Spleen (tissue), 11 donors: ENCODE measurements at regions not wholly inside any gene's neighbourhood (a gene's known extent, or its start where the extent isn't known, plus 50 kb on each side); places are given as distances from the start of the nearest gene placed in this dataset.

ENCODE experiments used
- DNase-seq: peaks from one replicate; pipeline ENCODE4 v3.0.0-alpha.2; 2020
- H3K27ac ChIP-seq, 8 donors: fragments of 200-600 bp; sonication (generic) in 7 of 8; 1 replicate in 4 of 8; 2 replicates in 4 of 8; pipeline versions ENCODE4 v1.5.0 to v1.8.0; 2016 to 2021; ENCODE audit warnings: inconsistent platforms in 4 of 8, mild to moderate bottlenecking in 4 of 8, moderate library complexity in 1 of 8
- H3K27me3 ChIP-seq, 7 donors: fragments of 200-600 bp; sonication (generic) in 6 of 7; replicated peaks in 1 of 7; 1 replicate in 4 of 7; 2 replicates in 3 of 7; pipeline versions ENCODE4 v1.5.0 to v1.8.0; 2016 to 2021; ENCODE audit warnings: inconsistent platforms in 3 of 7, mild to moderate bottlenecking in 1 of 7
- H3K36me3 ChIP-seq, 6 donors: fragments of 200-600 bp; sonication (generic) in 5 of 6; 1 replicate in 4 of 6; 2 replicates in 2 of 6; pipeline versions ENCODE4 v1.5.0 to v1.8.0; 2016 to 2021; ENCODE audit warnings: inconsistent platforms in 2 of 6
- H3K4me1 ChIP-seq, 6 donors: fragments of 200-600 bp; sonication (generic) in 5 of 6; 1 replicate in 3 of 6; 2 replicates in 3 of 6; pipeline versions ENCODE4 v1.5.0 to v1.8.0; 2016 to 2021; ENCODE audit warnings: inconsistent platforms in 3 of 6
- H3K4me3 ChIP-seq, 8 donors: fragments of 200-600 bp; sonication (generic) in 7 of 8; 1 replicate in 4 of 8; 2 replicates in 4 of 8; pipeline versions ENCODE4 v1.5.0 to v1.8.0; 2016 to 2021; ENCODE audit warnings: inconsistent platforms in 4 of 8, mild to moderate bottlenecking in 4 of 8, moderate library complexity in 2 of 8
- H3K9me3 ChIP-seq, 8 donors: fragments of 200-600 bp; sonication (generic) in 7 of 8; 1 replicate in 4 of 8; 2 replicates in 4 of 8; pipeline versions ENCODE4 v1.5.0 to v1.8.0; 2016 to 2021; ENCODE audit warnings: inconsistent platforms in 4 of 8
- POLR2A ChIP-seq, 3 donors: fragments of 450-650 bp; IDR thresholded peaks; one replicate each; pipeline ENCODE4 v1.5.1; 2017; ENCODE audit warnings: antibody characterized with exemption in 3 of 3, mild to moderate bottlenecking in 1 of 3
- POLR2AphosphoS5 ChIP-seq, 3 donors: sonication (generic); formaldehyde crosslinking; IDR thresholded peaks; one replicate each; pipeline ENCODE4 v1.5.1; 2017; ENCODE audit warnings: antibody characterized with exemption in 3 of 3
- WGBS, 5 donors: extraction: QIAGEN DNeasy Blood & Tissue Kit in 3 of 5; methylation state at CpG; one replicate each; pipeline versions ENCODE4 v1.1.5 to v1.1.7; 2013 to 2018; 5-methylcytosine and 5-hydroxymethylcytosine counted together
- intact Hi-C: fragments of 100-400 bp; cut with DNase I; formaldehyde crosslinking; loops from one replicate; pipeline ENCODE4 v1.15.0; 2023; ENCODE audit warnings: low total_unique reads
- TF ChIP-seq, protein P1 (sequence below), 11 experiments: fragments of 200-600 bp in 7 of 11; fragments of 450-650 bp in 4 of 11; sonication (generic) in 4 of 11; IDR thresholded peaks in 8 of 11; conservative IDR thresholded peaks in 3 of 11; 1 replicate in 7 of 11; 2 replicates in 4 of 11; pipeline versions ENCODE4 v1.4.0 to v1.8.0; 2016 to 2021; ENCODE audit warnings: antibody characterized with exemption in 11 of 11, inconsistent platforms in 4 of 11, mild to moderate bottlenecking in 1 of 11
- donor health status: healthy with polysubstance abuse.
- donor health status: DM: no; HTN: no; CAD: no; lungs with moderate emphysema.
- donor health status: DM: no; HTN: no; CAD: no.
- donor health status: Bipolar disorder and iron deficiency.
- donor health status: healthy.
- donor health status: DM: no; HTN: no; CAD: no.
- donor health status: DM: yes; HTN: yes; CAD: no.

DNA sequence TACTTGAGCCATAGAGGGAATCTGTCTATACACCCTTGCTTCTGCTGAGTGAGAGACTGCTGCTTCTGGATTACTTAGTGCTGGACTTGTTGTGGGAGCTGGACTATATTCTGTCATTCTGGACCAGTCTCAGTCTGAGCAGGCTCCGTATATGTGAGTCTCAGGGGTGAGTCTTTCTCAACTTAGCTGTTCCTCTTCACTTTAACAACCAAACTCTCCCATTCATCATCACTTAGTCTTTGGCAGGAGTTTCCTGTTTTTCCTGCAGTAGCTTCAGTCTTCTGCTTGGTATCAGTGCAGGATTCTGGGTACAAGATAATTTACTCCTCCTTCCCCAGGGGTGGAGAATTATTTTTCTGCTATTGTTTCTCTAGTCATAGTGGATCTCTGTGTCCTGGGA lies 779.5 kb downstream of the METTL15 start:
- intact Hi-C loops = no loop called here
- Histone ChIP-seq H3K27ac (no peak overlapping the region), H3K9me3 (peaks cover 0 to 33% (median 14%) of the 10 kb centered on the region in 8 donors), H3K4me1 (no peaks in the 10 kb centered on the region), H3K4me3 (no peak overlapping the region), H3K27me3 (no peaks in the 10 kb centered on the region), H3K36me3 (no peaks in the 10 kb centered on the region)
- TF ChIP-seq, protein P1, sequence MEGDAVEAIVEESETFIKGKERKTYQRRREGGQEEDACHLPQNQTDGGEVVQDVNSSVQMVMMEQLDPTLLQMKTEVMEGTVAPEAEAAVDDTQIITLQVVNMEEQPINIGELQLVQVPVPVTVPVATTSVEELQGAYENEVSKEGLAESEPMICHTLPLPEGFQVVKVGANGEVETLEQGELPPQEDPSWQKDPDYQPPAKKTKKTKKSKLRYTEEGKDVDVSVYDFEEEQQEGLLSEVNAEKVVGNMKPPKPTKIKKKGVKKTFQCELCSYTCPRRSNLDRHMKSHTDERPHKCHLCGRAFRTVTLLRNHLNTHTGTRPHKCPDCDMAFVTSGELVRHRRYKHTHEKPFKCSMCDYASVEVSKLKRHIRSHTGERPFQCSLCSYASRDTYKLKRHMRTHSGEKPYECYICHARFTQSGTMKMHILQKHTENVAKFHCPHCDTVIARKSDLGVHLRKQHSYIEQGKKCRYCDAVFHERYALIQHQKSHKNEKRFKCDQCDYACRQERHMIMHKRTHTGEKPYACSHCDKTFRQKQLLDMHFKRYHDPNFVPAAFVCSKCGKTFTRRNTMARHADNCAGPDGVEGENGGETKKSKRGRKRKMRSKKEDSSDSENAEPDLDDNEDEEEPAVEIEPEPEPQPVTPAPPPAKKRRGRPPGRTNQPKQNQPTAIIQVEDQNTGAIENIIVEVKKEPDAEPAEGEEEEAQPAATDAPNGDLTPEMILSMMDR (IDR thresholded peaks at IDR 0.05 in 8 of 11, conservative IDR thresholded peaks at IDR 0.05 in 3 of 11) = no peak
- no peak for TF ChIP-seq POLR2AphosphoS5 (IDR thresholded peaks at IDR 0.05)
- no peak for TF ChIP-seq POLR2A (IDR thresholded peaks at IDR 0.05)
- no peak for DNase-seq
- 15 to 37% (median 27%) methylated on average over 1 of the region's 1 CpG for WGBS, 5 donors

DNA sequence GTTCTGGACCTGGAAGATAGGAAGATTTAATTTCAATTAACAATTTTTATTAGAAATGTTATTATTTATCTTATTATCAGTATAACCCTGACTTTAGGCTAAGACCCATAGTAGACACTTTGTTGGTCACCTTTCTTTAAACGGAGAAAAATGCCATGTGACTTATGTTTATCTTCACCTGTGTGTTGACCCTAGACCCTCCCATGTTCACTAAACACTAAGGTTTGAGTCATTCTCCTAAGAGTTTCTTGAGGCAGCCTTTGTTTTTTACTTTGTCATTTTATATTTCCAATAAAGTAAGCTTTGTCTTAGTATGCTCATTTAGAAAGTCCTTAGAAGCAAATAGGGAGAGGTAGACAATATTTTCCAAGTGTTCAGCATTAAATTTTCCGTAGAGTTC lies 771.7 kb downstream of the METTL15 start:
- no peaks in the 10 kb centered on the region for H3K27me3 ChIP-seq
- intact Hi-C loops = no loop called here
- no peak overlapping the region for H3K4me3 ChIP-seq
- peaks cover 0 to 11% (median 1%) of the 10 kb centered on the region in 8 donors for H3K9me3 ChIP-seq
- TF ChIP-seq POLR2A (IDR thresholded peaks at IDR 0.05) = no peak
- TF ChIP-seq, protein P1 (IDR thresholded peaks at IDR 0.05 in 8 of 11, conservative IDR thresholded peaks at IDR 0.05 in 3 of 11) = no peak
- TF ChIP-seq POLR2AphosphoS5 (IDR thresholded peaks at IDR 0.05) = no peak
- no peaks in the 10 kb centered on the region for H3K4me1 ChIP-seq
- 85 to 94% (median 87%) methylated on average over 2 of the region's 2 CpGs for WGBS, 5 donors
- no peak overlapping the region for H3K27ac ChIP-seq
- no peak for DNase-seq
- H3K36me3 ChIP-seq = no peaks in the 10 kb centered on the region

DNA sequence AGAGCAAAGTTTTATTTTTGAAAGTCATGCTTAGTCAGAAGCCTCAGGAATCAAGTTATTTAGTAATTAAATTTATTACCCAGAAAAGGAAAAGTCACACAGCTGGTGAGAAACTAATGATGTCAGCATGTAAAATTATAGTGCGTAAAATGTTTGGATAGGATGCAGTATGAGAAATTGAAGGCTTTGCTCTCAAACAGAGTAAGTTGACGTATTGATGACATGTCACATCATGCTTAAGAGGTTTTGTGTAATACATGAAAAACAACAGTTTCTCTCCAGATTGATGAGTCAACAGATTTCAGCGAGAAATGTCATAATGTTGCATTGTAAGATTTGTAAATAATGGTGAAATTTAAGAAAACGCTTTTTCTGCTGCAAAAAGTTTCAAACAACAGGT lies 769.8 kb downstream of the METTL15 start:
- H3K9me3 ChIP-seq = peaks cover 0 to 9% (median 2%) of the 10 kb centered on the region in 8 donors
- WGBS, 5 donors = 82 to 91% (median 85%) methylated on average over 4 of the region's 4 CpGs
- no peak overlapping the region for H3K4me3 ChIP-seq
- H3K36me3 ChIP-seq = no peaks in the 10 kb centered on the region
- H3K27me3 ChIP-seq = no peaks in the 10 kb centered on the region
- no peaks in the 10 kb centered on the region for H3K4me1 ChIP-seq
- H3K27ac ChIP-seq = no peak overlapping the region
- no peak for DNase-seq
- TF ChIP-seq POLR2AphosphoS5 (IDR thresholded peaks at IDR 0.05) (no peak), POLR2A (IDR thresholded peaks at IDR 0.05) (no peak)
- TF ChIP-seq, protein P1 (IDR thresholded peaks at IDR 0.05 in 8 of 11, conservative IDR thresholded peaks at IDR 0.05 in 3 of 11) = no peak
- intact Hi-C loops = no loop called here

DNA sequence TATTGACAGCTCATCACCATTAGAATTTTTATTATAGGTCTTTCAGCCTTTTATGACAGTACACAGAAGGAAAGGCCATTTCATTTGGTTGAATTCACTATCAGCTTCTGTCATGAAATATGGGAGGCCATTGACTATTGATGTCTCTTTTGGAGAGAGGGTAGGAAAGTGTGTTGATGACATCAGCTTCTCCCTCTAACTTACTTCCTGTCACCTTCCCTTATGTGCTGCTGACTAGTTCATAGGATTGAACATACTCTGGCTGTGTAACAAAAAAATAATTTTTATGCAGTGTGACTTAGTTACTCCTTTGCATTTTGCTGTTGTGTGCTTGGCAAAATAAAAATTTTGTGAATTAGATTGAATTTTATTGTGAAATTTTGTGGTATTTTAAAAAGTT lies 769.2 kb downstream of the METTL15 start:
- Histone ChIP-seq H3K4me1 (no peaks in the 10 kb centered on the region), H3K27me3 (no peaks in the 10 kb centered on the region), H3K9me3 (peaks cover 0 to 9% (median 3%) of the 10 kb centered on the region in 8 donors), H3K27ac (no peak overlapping the region), H3K4me3 (no peak overlapping the region), H3K36me3 (no peaks in the 10 kb centered on the region)
- DNase-seq = no peak
- no peak for TF ChIP-seq POLR2A (IDR thresholded peaks at IDR 0.05)
- TF ChIP-seq, protein P1 (IDR thresholded peaks at IDR 0.05 in 8 of 11, conservative IDR thresholded peaks at IDR 0.05 in 3 of 11) = no peak
- no peak for TF ChIP-seq POLR2AphosphoS5 (IDR thresholded peaks at IDR 0.05)
- intact Hi-C loops = no loop called here
